ENCODE measurements at regions not wholly inside any gene's neighbourhood (a gene's known extent, or its start where the extent isn't known, plus 50 kb on each side); places are given as distances from the start of the nearest gene placed in this dataset.

DNA sequence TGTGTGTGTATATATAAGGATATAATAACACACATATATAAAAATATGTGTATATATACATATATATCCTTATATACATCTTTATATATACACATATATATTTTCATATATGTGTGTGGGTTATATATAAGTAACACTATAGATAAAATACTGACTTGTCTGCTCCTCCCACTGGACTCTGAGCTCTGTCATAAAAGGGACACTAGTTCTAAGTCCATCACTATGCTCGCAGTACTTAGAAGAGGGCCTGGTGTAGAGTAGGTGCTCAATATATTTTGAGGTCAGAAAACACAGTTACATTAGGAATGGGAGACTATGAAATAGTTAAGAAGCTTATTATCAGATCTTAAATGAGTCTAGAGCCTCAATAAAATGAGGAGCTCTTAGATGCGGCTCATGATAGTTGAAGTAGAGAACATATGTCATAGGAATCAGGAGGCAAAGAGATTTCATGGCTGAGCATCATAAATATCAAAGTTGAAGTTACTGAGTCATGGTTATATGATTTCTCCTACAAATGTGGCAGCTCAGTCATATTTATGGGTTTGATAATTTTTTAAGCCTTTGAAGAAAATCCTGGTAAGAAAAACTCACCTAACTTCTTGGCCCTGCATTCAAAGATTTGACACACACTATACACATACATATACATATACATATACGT is 371.2 kb upstream of the THBS1 start:
- no peak overlapping the region for H3K9ac ChIP-seq (ENCODE audit: low read length)
- H3K4me1 Mint-ChIP-seq (ENCODE audit: low read depth, unreplicated experiment): peaks cover 15% of the 10 kb centered on the region
- no peak overlapping the region for H3K4me2 ChIP-seq (ENCODE audit: low read length)
- no peak overlapping the region for H3K4me3 ChIP-seq (ENCODE audit: insufficient read depth, low read depth, low read length)
- FAIRE-seq: no peak
- no peak overlapping the region for H3K27ac ChIP-seq (ENCODE audit: low read depth, low read length)
- no peak for DNase-seq (ENCODE audit: low read depth)
- no peaks in the 10 kb centered on the region for H4K20me1 ChIP-seq (ENCODE audit: insufficient read depth, low read length)
- peaks cover 7% of the 10 kb centered on the region for H3K9me3 ChIP-seq (ENCODE audit: insufficient read depth, low read depth, low read length)
- H3K27me3 ChIP-seq (ENCODE audit: insufficient read depth, low read length): no peaks in the 10 kb centered on the region
- no peak overlapping the region for H3K27ac Mint-ChIP-seq (ENCODE audit: unreplicated experiment)
- no peak overlapping the region for H2AFZ ChIP-seq (ENCODE audit: low read depth, low read length)
- H3K79me2 ChIP-seq (ENCODE audit: insufficient read depth, low read length): no peaks in the 10 kb centered on the region
- TF ChIP-seq, protein P1, sequence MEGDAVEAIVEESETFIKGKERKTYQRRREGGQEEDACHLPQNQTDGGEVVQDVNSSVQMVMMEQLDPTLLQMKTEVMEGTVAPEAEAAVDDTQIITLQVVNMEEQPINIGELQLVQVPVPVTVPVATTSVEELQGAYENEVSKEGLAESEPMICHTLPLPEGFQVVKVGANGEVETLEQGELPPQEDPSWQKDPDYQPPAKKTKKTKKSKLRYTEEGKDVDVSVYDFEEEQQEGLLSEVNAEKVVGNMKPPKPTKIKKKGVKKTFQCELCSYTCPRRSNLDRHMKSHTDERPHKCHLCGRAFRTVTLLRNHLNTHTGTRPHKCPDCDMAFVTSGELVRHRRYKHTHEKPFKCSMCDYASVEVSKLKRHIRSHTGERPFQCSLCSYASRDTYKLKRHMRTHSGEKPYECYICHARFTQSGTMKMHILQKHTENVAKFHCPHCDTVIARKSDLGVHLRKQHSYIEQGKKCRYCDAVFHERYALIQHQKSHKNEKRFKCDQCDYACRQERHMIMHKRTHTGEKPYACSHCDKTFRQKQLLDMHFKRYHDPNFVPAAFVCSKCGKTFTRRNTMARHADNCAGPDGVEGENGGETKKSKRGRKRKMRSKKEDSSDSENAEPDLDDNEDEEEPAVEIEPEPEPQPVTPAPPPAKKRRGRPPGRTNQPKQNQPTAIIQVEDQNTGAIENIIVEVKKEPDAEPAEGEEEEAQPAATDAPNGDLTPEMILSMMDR (IDR thresholded peaks at IDR 0.05; ENCODE audit: insufficient read depth, low read depth, low read length): no peak
- TF ChIP-seq EZH2 (IDR thresholded peaks at IDR 0.05; ENCODE audit: insufficient read depth, low read length): no peak
- H3K36me3 Mint-ChIP-seq (ENCODE audit: low read depth, unreplicated experiment): peaks cover 5% of the 10 kb centered on the region
- H3K27me3 Mint-ChIP-seq (ENCODE audit: low read depth, unreplicated experiment): no peaks in the 10 kb centered on the region
- no peaks in the 10 kb centered on the region for H3K36me3 ChIP-seq (ENCODE audit: insufficient read depth, low read length)
- no peak overlapping the region for H3K4me3 Mint-ChIP-seq (ENCODE audit: unreplicated experiment)
- peaks cover 29% of the 10 kb centered on the region for H3K9me3 Mint-ChIP-seq (ENCODE audit: unreplicated experiment)
- H3K4me1 ChIP-seq (ENCODE audit: insufficient read depth, low read length): peaks cover 11% of the 10 kb centered on the region

DNA sequence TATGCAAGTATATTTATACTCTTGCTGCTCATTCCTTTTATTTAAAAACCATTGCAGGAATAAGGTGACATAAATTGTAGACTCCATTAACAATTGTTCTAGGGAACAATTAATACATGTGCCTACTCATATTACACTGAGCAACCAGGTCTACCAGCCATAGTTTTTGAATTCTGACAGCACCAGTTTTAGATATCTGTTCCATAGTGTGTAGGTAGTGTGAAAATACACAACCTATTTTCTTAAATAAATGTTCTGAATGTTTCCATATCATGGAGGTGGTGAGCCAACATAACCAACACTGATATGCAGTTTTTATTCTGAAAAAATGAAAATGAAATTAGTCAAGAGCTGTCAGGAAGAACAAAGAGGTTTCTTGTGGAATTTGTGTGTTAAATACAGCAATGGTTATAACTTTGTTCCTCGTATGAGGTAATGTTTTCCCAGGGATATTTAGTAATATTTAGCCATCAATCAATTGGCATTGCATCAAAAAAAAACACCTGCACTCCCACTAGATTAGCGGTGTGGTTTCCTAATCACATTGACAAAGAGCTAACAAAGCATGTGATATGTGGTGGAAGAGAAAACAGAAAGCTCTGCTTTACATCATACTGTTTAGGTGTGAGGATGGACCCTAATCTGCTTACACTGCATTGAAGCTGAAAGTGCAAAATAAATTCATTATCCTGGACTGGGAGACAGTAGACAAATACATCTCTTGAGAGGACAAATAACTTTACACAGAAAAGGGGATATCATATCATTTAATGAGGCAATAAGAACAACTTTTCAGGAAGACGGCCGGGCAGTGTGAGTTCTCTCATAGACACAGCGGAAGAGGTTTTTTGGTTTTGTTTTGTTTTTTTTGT is 369.5 kb upstream of the THBS1 start:
- H3K4me2 ChIP-seq (ENCODE audit: low read length): no peak overlapping the region
- peaks cover 25% of the 10 kb centered on the region for H3K9me3 Mint-ChIP-seq (ENCODE audit: unreplicated experiment)
- FAIRE-seq: no peak
- no peak overlapping the region for H2AFZ ChIP-seq (ENCODE audit: low read depth, low read length)
- peak overlapping the region; percentile 11 for H3K27ac Mint-ChIP-seq (ENCODE audit: unreplicated experiment)
- peaks cover 7% of the 10 kb centered on the region for H3K9me3 ChIP-seq (ENCODE audit: insufficient read depth, low read depth, low read length)
- H3K79me2 ChIP-seq (ENCODE audit: insufficient read depth, low read length): no peaks in the 10 kb centered on the region
- peaks cover 15% of the 10 kb centered on the region for H3K4me1 Mint-ChIP-seq (ENCODE audit: low read depth, unreplicated experiment)
- DNase-seq (ENCODE audit: low read depth): no peak
- TF ChIP-seq, protein P1 (IDR thresholded peaks at IDR 0.05; ENCODE audit: insufficient read depth, low read depth, low read length): no peak
- TF ChIP-seq EZH2 (IDR thresholded peaks at IDR 0.05; ENCODE audit: insufficient read depth, low read length): no peak
- no peaks in the 10 kb centered on the region for H3K27me3 ChIP-seq (ENCODE audit: insufficient read depth, low read length)
- H3K36me3 ChIP-seq (ENCODE audit: insufficient read depth, low read length): no peaks in the 10 kb centered on the region
- H3K4me3 Mint-ChIP-seq (ENCODE audit: unreplicated experiment): no peak overlapping the region
- H3K27me3 Mint-ChIP-seq (ENCODE audit: low read depth, unreplicated experiment): no peaks in the 10 kb centered on the region
- H3K9ac ChIP-seq (ENCODE audit: low read length): no peak overlapping the region
- H3K4me3 ChIP-seq (ENCODE audit: insufficient read depth, low read depth, low read length): no peak overlapping the region
- no peak overlapping the region for H3K27ac ChIP-seq (ENCODE audit: low read depth, low read length)
- no peaks in the 10 kb centered on the region for H4K20me1 ChIP-seq (ENCODE audit: insufficient read depth, low read length)
- peaks cover 5% of the 10 kb centered on the region for H3K36me3 Mint-ChIP-seq (ENCODE audit: low read depth, unreplicated experiment)
- H3K4me1 ChIP-seq (ENCODE audit: insufficient read depth, low read length): peaks cover 11% of the 10 kb centered on the region
